NT2/D1 (cell line): ENCODE measurements at regions not wholly inside any gene's neighbourhood (a gene's known extent, or its start where the extent isn't known, plus 50 kb on each side); places are given as distances from the start of the nearest gene placed in this dataset.

Experiments
- SUZ12 ChIP-seq: IDR thresholded peaks from 2 replicates; pipeline ENCODE4 v1.6.1; 2011; ENCODE audit not compliant: insufficient read length, insufficient read depth; ENCODE audit errors: extremely low read depth
- YY1 ChIP-seq: IDR thresholded peaks from 2 replicates; pipeline ENCODE4 v1.6.1; 2011; ENCODE audit not compliant: insufficient read length, insufficient read depth
- ZNF274 ChIP-seq: IDR thresholded peaks from 2 replicates; pipeline ENCODE4 v1.6.1; 2011; ENCODE audit warnings: mild to moderate bottlenecking, low read depth, low read length

DNA sequence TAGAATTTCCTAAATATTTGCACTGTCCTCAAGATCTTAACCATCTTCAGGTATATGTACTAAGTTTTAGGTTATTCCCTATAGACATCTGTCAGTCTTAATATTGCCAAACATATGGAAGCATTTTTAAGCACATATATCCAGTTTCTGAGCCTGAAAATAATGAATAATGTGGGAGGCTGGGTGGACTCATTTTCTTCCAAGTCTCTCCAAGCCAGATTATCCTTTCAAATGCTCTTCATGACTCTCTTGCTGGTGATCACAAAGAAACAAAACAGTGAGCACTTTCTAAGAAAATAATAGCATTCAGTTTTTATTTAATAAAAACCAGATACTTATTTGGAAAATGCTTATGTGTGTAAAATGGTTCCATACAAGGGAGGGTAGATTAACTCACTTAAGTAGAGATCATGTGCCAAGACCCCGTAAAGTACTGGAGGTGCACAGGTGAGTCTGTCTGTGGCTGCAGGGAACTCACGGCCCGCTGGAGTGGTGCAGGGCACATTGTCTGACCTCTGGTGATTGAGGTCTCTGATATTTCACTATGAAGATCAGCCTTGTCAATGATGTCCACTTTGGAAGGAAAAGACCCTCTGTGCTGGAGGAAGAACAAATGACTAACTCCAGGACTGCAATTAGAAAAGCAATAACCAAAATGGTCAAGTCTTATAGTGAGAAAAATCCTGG, 161.6 kb downstream of the TMEM18 start:
- TF ChIP-seq ZNF274, result no peak
- TF ChIP-seq SUZ12, result no peak
- TF ChIP-seq YY1, result no peak
